ENCODE measurements at regions not wholly inside any gene's neighbourhood (a gene's known extent, or its start where the extent isn't known, plus 50 kb on each side); places are given as distances from the start of the nearest gene placed in this dataset.

DNA sequence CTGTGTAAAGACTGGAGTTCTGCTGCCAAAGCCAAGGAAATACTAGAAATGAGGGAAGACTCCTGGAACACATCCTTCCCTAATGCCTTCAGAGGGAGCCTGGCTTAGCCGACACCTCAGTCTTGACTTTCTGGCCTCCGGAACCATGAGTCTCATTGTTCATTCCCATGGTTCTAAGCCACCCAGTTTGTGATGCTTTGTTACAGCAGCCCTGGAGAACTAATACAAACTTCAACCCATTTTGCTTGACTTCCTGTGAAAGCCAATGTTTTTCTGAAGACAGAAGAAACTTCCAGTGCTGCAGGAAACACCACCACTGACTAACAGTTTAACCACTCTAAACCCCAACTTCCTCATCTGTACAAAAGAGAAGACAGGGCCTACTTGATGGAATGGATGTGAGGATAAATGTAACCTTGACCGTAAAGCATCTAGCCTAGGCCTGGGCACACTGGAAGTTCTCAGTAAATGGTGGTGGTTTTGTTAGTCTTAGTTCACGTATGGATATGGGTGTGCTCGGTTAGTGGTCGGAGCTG, 85.9 kb upstream of the RFX8 start:
- Histone ChIP-seq H3K4me1 (no peaks in the 10 kb centered on the region), H3K9me3 (ENCODE audit: control insufficient read depth, low read length) (no peaks in the 10 kb centered on the region), H3K36me3 (ENCODE audit: control insufficient read depth, insufficient read depth, low read length) (no peaks in the 10 kb centered on the region), H3K4me3 (ENCODE audit: low read depth, low read length) (no peak overlapping the region), H3K9ac (no peak overlapping the region), H3K27me3 (ENCODE audit: control insufficient read depth, insufficient read depth, low read length) (no peaks in the 10 kb centered on the region), H3K79me2 (no peaks in the 10 kb centered on the region), H3K4me2 (ENCODE audit: low read length) (no peak overlapping the region), H3K27ac (no peak overlapping the region), H2AFZ (no peak overlapping the region)
- TF ChIP-seq, protein P1, sequence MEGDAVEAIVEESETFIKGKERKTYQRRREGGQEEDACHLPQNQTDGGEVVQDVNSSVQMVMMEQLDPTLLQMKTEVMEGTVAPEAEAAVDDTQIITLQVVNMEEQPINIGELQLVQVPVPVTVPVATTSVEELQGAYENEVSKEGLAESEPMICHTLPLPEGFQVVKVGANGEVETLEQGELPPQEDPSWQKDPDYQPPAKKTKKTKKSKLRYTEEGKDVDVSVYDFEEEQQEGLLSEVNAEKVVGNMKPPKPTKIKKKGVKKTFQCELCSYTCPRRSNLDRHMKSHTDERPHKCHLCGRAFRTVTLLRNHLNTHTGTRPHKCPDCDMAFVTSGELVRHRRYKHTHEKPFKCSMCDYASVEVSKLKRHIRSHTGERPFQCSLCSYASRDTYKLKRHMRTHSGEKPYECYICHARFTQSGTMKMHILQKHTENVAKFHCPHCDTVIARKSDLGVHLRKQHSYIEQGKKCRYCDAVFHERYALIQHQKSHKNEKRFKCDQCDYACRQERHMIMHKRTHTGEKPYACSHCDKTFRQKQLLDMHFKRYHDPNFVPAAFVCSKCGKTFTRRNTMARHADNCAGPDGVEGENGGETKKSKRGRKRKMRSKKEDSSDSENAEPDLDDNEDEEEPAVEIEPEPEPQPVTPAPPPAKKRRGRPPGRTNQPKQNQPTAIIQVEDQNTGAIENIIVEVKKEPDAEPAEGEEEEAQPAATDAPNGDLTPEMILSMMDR (IDR thresholded peaks at IDR 0.05), result no peak

DNA sequence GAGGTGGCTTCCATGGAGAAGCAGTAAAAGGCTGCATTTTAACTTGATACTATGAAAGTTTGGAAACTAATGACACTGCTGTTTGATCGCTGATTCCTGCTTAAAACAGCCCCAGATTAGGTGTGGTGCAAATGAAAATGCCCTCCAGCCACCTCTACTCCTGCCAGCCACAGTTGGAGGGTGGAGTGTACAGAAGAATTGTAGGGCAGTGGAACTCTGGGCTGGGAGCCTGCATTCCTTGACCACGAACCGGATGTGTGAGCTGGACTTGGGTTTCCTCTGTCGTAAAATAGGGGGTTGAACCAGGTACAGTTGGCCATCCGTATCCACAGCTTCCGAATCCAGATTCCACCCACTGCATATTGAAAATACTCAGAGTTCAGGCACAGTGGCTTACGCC, 84.6 kb upstream of the RFX8 start:
- H3K9ac ChIP-seq, result no peak overlapping the region
- H3K4me2 ChIP-seq (ENCODE audit: low read length), result no peak overlapping the region
- H3K9me3 ChIP-seq (ENCODE audit: control insufficient read depth, low read length), result no peaks in the 10 kb centered on the region
- H3K27me3 ChIP-seq (ENCODE audit: control insufficient read depth, insufficient read depth, low read length), result no peaks in the 10 kb centered on the region
- no peaks in the 10 kb centered on the region for H3K36me3 ChIP-seq (ENCODE audit: control insufficient read depth, insufficient read depth, low read length)
- TF ChIP-seq, protein P1 (IDR thresholded peaks at IDR 0.05), result no peak
- H3K4me1 ChIP-seq, result no peaks in the 10 kb centered on the region
- H3K27ac ChIP-seq, result no peak overlapping the region
- no peak overlapping the region for H3K4me3 ChIP-seq (ENCODE audit: low read depth, low read length)
- peak overlapping the region; percentile 23 for H2AFZ ChIP-seq
- no peaks in the 10 kb centered on the region for H3K79me2 ChIP-seq

DNA sequence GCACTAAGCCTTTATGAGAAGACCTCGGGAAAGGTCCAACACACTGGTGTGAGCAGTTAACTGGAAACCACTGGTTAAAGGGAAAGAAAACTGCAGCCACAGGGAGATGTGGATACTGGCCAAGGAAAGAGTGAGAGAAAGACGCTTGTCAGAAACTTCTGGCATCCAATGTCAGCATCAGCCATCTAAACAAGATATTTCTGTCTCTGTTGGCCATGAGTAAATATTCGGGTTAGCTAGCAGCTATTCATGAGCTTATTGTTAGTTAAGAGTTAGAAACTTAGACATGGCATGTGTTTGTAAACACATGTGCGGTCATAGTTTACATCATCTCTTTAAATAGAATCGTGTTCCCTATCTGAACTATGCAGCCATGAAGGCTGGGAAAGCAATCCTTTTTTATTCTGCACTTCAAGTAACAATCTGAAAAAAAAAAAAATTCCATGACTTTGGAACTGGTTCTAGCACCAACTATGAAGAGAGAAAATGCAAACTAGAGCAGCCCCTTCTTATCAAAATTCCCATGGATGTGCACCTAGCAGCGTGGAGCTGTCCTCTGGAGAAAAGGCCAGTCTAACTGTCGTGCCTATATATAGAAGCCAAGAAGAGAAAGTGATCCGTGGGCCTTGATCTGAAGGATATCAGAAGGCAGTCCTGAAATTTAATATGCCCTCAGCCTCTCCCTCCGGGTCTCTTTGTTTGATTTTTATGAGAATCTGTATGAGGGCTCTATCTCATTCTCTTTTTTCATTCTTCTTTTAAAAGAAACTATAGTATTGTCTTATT, 84.0 kb upstream of the RFX8 start:
- no peaks in the 10 kb centered on the region for H3K4me1 ChIP-seq
- no peaks in the 10 kb centered on the region for H3K27me3 ChIP-seq (ENCODE audit: control insufficient read depth, insufficient read depth, low read length)
- no peaks in the 10 kb centered on the region for H3K9me3 ChIP-seq (ENCODE audit: control insufficient read depth, low read length)
- H3K27ac ChIP-seq, result peak overlapping the region; percentile 16
- no peaks in the 10 kb centered on the region for H3K79me2 ChIP-seq
- TF ChIP-seq, protein P1 (IDR thresholded peaks at IDR 0.05), result no peak
- no peaks in the 10 kb centered on the region for H3K36me3 ChIP-seq (ENCODE audit: control insufficient read depth, insufficient read depth, low read length)
- no peak overlapping the region for H3K4me2 ChIP-seq (ENCODE audit: low read length)
- no peak overlapping the region for H3K4me3 ChIP-seq (ENCODE audit: low read depth, low read length)
- H2AFZ ChIP-seq, result peak overlapping the region; percentile 23
- no peak overlapping the region for H3K9ac ChIP-seq

DNA sequence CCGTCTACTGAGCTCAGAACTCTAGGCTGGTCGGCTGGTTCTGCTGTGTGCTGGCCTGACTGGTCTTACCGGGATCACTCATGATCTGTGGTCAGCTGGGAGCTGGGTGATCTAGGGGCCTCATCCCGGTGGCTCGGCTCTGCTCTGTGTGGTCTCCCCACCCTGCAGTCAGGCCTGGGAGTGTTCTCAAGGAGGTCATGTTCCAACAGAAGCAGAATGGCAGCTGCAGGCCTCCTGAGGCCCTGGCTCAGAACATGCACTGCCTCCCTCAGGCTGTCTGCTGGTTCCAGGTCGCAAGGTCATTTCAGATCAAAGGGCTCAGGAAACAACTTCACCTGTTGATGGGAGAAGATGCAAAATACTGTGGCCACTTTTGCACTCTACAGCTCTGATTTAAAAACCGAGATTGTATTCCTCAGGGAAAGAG, 81.1 kb upstream of the RFX8 start:
- Histone ChIP-seq H3K27ac (no peak overlapping the region), H2AFZ (no peak overlapping the region), H3K4me1 (no peaks in the 10 kb centered on the region), H3K9me3 (ENCODE audit: control insufficient read depth, low read length) (no peaks in the 10 kb centered on the region), H3K4me2 (ENCODE audit: low read length) (no peak overlapping the region), H3K79me2 (no peaks in the 10 kb centered on the region), H3K4me3 (ENCODE audit: low read depth, low read length) (no peak overlapping the region), H3K9ac (no peak overlapping the region), H3K27me3 (ENCODE audit: control insufficient read depth, insufficient read depth, low read length) (no peaks in the 10 kb centered on the region), H3K36me3 (ENCODE audit: control insufficient read depth, insufficient read depth, low read length) (no peaks in the 10 kb centered on the region)
- TF ChIP-seq, protein P1 (IDR thresholded peaks at IDR 0.05), result no peak
